A172 (cell line): ENCODE measurements at regions not wholly inside any gene's neighbourhood (a gene's known extent, or its start where the extent isn't known, plus 50 kb on each side); places are given as distances from the start of the nearest gene placed in this dataset.
"Not testable (repeated sequence)": the region's sequence is repeated elsewhere in the genome, so short reads cannot be mapped to it uniquely, and the experiment has no call there.

Experiments used
- DNase-seq: peaks from one replicate; pipeline ENCODE4 v3.0.0-alpha.2; 2015; ENCODE audit warnings: low spot score

GRCh38 chr9:16275795-16276624, 594.5 kb downstream of the BNC2 start:
- no peak for DNase-seq

DNA sequence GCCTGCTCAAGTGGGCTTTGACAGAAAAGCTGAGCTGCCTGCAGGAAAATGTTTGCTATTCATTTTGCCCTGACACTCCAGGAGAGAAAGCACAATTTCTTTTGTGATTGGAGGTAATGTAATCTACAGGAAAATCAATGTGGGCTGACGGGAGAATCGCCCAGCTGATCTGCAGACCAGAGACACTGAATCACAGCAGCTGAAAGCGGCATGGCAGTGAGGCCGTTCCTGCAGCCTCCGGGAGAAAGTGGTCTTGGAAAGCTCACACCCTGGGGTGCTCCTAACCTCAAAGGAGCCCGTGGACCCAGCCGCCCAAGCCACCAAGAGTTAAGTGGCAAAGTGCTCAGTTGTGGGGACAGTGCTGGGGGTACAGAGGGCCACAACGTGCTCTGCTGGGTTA, 593.6 kb downstream of the BNC2 start:
- no peak for DNase-seq

GRCh38 chr9:16277471-16277960, 593.0 kb downstream of the BNC2 start:
- no peak for DNase-seq

DNA sequence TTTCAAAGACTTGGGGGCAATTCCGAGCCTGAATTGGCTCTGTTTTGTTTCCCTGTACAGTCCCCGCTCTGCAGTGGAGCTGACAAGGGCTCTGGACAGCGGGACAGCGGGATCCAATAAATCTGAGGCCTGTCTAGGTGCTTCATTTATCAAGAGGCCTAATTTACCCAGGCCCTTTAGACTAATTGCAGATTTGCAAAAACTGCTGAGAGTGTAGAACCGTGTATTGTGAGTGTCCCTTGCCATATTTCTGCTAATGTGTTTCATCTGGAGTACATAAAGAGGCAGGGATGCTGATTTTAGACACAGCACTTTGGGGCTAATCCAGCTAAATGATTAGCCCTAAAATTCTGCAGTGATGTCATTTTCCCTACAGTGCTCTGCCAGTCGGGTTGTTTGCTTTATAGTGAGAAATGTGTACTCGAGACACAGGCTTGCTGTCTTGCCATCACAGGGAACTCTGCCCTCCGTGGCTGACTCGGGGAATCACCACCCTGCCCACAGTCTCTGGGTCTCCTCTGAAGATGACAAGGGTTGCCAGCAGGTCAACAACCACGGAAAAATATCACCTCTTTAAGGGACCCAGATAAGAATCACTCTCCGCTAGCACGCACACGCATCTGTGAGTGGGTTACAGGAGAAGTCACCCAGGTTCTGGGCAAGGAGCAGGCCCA, 592.0 kb downstream of the BNC2 start:
- no peak for DNase-seq

- DNase-seq: no peak
These were observed 588.8 kb downstream of the BNC2 start for GRCh38 chr9:16281707-16282106.

DNA sequence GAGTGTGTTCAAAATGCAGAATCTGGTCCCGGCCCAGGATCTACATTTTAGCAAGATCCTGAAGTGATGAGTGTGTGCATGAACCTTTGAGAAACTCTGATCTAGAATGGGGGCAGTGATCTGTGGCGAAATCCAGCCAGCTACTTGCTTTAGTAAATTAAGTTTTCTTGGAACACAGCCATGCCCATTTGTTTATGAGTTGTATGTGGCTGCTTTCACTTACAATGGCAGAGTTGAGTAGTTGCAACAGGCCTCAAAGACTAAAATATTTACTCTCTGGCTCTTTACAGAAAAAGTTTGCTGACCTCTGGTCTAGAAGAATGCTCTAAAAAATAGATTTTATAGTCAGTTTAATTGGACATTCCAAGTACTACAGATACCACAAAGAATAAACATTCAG, 588.3 kb downstream of the BNC2 start:
- DNase-seq: peak; percentile 8

DNA sequence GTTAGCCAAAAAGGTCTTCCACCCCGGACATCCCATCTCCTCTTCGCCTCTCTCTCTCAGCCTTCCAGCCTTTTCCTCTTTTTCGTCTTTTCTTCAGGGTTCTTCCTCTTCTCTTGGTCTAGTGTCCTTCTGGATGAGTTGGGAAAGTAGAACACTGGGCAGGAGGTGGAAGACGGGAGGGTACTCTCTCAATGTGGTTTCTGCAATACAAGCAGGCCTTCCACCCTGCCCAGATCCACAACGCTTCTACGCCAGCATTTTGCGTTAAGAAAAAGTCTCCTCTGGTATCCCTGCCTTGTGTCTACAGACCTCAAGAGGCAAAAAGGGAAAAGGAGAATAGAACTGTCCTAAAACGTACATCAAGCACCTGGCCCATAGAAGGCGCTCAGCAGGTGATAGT, 587.8 kb downstream of the BNC2 start:
- no peak for DNase-seq

DNA sequence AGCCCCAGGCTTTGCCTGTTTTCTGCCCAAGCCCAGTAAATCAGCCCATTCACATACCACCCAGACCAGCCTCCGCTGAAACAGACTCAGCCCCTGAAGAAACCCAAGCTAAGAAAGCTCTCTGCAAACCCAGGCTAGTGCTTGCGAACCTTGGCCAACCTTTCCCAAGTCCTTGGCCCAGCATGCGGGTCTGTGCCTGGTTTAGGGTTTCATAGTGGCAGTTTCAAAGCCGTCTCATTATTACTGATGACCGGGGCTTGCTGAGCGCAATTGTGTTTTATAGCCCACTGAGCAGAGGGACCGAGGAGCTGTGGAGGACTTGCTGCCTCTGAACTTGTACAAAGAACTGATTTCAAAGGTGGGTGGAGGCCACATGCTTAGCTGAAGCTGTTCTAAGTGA, 584.3 kb downstream of the BNC2 start:
- DNase-seq: no peak

DNA sequence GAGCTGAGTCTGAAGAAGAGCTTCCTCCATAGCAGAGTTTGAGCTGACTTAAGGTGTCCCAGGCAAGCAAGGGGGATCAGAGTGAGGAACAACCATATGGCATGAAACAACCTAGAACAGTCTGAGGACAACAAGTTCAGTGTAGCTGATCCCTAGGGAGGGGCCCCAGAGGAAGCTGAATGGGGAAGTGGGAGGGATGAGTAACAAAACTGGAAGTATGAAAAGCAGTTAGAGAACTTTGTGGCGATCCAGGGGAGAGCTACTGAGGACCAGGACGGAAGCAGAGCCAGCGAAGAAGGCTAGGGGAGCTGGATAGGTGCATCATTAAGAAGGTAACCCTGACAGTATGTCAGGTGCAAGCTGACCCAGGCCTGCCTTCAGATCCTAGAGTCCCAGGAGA, 580.8 kb downstream of the BNC2 start:
- no peak for DNase-seq

GRCh38 chr9:16290169-16290568, 580.3 kb downstream of the BNC2 start:
- DNase-seq: no peak

- DNase-seq: no peak
These were observed 578.5 kb downstream of the BNC2 start for GRCh38 chr9:16291921-16292320.

GRCh38 chr9:16293610-16294009, 576.9 kb downstream of the BNC2 start:
- no peak for DNase-seq

DNA sequence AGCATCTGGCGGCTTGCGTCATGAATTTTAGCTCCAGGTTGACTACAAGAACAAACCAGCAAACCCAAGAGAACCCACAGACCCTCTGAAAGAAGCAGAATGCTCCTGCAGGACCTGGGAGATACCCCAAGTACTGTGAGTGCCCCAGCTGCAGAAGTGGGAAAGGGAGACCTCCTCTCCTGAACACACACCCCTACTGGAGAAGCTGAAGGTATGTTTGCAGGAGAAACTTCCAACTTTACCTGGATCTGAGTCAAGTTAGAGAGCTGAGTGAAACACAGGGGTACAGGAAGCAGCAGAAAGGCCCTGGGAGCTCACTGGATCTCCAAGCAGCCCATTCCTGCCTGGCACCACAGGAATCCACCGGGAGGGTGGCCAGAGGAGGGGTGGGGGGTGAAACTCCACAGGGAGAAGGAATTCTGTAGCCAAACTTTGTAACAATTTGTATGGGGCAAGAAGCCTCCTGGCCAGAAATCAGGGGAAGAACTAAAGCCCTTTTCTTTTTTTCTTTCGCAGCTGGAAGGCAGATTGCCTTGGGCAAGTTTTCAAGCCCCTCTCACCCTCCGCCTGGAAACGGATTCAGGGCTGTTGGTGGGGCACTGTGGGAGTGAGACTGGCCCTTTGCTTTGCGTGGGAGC, 576.2 kb downstream of the BNC2 start:
- DNase-seq: no peak

GRCh38 chr9:16294940-16295339, 575.5 kb downstream of the BNC2 start:
- not testable (repeated sequence) for DNase-seq

DNA sequence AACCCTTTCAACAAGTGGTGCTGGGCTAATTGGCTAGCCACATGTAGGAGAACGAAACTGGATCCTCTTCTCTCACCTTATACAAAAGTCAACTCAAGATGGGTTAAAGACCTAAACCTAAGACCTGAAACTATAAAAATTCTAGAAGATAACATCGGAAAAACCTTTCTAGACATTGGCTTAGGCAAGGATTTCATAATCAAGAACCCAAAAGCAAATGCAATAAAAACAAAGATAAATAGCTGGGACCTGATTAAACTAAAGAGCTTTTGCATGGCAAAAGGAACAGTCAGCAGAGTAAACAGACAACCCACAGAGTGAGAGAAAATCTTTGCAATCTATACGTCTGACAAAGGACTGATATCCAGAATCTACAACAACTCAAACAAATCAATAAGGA, 571.1 kb downstream of the BNC2 start:
- DNase-seq: not testable (repeated sequence)

GRCh38 chr9:16303506-16303905, 567.0 kb downstream of the BNC2 start:
- no peak for DNase-seq

DNA sequence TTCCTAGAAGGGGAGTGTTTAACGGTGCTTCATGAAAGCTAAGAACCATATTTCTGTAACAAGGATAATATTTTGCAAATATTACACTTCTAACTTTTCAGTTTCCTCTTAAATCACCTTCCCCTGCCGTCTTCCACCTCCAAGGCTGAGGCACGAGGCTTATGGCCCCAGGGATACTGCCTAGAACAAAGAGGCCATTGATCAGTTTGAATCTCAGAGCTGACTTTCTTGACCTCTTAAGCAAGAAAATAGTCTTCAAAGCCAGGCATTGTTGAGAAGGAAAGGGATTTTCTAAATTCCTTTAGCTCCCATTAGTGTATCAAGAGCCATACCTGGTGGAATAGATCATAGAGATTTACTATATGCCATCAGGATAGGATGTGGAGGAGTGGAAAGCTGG, 566.2 kb downstream of the BNC2 start:
- no peak for DNase-seq

DNA sequence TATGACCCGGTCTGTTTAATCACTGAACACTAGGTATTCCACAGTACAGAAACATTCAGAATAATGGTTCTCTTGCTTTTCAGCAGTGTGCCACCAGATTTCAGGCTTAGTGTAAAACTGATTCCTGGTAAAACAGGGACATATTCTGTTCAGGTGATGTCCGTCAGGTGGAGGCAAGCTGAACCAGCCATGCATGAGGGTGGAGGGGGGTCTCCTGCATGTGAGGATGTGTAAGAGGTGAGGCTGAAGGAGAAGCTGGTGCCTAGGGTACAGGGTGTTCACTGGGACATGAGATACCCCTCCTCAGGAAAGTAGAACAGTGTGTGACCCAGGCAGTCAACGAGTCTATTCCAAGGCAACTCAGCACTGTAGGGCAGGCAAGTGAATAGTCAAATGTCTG, 563.9 kb downstream of the BNC2 start:
- DNase-seq: no peak

DNA sequence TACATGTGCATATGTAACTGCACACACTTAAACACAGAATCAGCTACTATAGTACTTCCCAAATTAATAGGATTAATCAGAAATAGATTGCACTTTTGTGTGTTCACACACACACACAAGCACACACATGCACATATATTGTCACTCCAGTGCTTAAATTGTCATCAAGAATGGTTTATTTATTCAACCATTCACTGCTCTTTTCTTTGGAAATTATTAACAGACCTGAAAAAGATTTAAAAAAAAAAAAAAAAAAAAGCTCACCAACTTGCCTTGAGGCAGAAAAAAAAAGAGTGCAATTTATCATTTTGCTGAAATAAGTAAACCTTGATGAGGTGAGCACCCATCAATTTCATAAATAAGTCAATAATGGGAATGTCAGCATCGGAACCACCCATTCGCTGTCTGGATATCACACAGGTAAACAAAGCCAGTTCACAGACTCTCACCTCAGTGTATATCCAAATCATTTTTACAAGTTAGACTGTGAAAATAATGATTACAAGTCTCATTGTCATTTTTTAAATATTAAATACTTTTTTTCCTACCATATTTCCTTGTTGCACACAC, 562.8 kb downstream of the BNC2 start:
- DNase-seq: no peak

GRCh38 chr9:16308645-16309044, 561.8 kb downstream of the BNC2 start:
- no peak for DNase-seq

DNA sequence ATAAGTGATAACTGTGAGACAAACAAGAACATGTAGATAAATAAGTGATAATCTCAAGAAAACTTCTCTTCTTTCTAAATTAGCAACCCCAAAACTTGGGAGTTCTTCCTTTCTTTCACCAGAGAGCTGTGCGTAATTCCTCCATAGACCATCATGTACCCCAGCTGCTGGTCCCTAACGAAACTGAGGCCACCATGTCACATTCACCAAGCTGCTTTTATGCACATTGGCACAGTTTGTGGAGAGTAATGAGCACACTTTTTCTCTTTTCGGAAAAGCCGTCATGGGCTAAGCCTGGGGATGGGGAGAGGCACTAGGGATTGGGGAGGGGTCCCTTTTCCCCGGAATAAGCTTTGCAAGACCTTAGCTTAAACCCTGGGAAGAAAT, 561.4 kb downstream of the BNC2 start:
- no peak for DNase-seq

DNA sequence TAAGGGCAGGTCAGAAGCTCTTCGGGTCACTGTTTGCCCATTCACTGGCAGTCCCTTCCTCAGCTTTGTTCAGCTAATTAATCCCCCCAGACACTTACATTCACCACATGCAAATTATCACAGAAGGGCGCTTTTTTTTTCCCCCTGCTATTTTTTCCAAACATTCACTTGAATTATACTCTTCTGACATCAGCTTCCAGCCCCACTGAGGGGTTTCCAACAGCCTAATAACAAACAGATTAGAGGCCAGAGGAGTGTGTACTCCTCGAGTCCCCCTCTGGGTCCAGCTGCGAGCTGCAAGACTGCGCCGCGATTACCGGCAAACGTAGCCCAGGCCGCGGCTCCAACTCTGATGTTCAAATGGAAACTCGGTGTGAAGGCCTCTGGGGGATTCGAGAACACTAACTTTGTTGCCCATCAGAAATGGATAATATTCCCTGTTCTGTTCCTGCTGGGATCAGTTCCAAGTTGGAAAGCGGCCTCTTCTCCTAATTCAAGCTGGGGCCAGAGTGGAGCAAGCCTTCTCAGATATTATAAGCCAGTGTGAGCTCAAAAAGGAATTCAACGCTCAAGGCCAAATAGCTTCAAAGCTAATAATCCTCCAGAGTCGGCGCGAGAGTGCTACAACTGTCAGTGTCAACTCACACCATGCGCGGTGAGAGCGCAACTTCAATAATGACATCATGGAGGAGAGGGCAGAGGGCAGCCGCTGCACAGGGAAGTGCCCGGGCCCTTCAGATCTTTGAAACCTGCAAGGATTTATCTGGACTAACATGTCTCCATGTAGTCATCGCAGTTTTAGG, 560.8 kb downstream of the BNC2 start:
- no peak for DNase-seq
